Activated CD4-positive, alpha-beta T cell treated with anti-CD3 and anti-CD28 coated beads, Interleukin-2, amount 50 U/mL, for 1 hour (primary cell): ENCODE measurements at regions not wholly inside any gene's neighbourhood (a gene's known extent, or its start where the extent isn't known, plus 50 kb on each side); places are given as distances from the start of the nearest gene placed in this dataset.
A peak's percentile ranks its signal among the peaks of the same experiment; 100 is the strongest.

Source experiments
- DNase-seq: peaks from one replicate; pipeline ENCODE4 v3.0.0-alpha.2; 2020

DNA sequence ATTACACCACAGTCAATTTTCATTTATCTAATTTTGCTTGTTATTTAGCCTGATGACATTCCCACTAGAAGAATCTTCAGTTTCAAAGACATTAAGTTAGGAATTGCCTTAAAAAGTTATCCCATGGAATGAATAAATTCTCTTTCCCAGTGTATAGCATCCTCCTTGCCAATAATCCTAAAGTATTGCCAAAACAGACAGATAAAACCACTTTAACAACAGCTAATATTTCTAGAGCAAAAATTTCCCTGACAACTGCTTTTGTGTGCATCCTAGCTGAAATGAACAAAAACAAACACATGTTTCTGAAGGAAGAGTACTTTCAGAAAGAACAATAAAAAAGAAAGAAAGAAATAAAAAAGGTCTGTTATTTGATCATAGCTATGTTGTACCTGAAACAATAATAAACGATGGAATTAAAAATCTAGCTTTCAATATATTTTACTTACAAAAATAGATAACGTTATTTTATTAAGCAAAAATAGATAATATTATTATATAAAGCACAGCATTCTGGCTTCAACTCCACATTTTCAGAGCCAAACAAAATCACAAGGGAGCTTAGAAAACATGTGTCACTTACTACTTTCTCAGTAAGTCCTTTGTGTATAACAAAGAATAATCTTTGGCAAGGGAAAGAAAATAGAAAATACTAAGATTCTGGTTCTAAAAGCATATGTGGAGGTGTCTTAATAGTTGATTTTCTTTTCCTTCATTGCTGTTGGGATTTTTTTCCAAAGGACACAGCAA is 939.0 kb upstream of the CRIM1 start:
- no peak for DNase-seq

DNA sequence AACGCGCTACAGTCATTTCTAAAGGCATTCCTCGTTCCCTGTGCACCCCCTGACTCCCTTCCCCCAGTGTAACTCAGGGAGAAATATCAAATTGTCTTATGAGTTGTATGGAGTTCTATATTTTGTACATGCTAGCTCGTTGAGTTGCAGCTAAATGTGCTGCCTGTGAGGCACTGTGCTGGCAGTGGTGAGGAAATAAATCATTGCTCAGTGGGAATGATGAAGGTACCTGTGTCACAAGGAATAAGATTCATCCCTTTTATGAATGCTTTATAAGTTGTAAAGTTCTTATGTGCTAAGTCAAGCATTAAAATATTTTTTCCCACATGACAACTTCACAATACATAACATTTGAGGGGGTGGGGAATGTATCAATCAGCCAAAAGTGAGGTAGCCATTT is 939.6 kb upstream of the CRIM1 start:
- no peak for DNase-seq

DNA sequence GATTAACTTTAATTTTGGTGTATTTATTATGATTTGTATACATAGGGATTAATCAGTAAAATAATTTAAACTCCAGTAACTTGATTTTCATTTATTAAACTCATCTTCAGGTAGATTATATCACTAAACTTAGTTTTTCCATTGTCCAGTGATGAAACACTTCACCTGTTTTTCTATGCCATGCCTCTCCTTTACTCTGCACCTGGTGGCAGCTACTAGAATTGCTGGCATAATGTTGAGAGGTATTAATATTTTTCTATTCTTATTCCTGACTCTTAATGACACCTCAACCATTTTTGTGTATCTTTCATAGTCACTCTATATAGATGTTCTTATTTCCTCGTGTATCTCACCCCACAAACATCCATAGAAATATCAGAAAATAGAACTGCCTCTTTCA is 940.3 kb upstream of the CRIM1 start:
- DNase-seq: no peak

DNA sequence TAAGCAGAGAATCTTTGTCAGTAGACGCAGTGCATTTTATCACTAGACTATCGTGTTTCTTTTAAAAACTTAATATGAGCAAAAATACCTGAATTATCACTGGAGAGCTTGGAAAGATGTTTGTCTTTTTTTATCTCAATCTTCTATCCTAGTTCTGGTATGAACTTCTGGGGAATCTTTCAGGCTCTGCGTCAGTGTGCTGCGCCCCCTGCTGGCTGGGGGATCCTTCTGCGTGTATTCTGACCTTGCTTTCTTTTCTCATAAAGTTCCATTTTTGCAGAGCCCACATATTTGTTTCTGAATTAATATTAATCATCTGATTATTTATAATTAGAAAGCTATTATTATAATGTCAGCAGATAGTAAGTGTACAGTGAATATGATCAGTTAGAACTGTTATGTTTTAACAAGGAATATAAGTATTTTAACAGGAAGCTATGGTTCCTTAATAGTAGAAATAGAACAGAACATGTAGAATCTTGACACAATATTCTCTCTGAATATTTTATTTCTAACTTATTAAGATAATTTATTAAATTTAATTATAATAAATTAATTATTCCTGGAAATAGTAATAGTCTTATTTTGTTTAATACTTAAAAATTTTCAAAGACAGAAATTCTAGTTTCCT is 945.0 kb upstream of the CRIM1 start:
- peak; percentile 22 for DNase-seq

- no peak for DNase-seq
Measured at GRCh38 chr2:35409762-35410161, 945.8 kb upstream of the CRIM1 start.

DNA sequence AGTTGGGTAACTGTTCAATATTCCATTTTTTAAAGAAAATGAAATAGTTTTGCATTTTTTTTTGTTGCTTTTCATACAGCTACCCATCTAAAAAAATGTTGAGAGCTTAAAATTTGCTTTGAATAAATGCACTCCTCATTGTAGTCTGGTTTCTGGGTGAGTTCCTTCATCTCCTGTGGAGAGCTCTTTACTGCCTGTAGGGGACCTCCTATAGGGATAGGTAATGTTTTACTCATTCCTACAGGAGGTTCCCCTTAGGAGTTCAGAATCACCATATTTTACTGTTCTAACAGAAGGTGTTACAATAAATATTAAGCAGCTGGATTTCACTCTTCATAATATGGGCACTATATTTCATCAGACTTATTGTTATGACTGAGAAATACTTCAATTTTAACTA is 947.3 kb upstream of the CRIM1 start:
- DNase-seq: no peak

DNA sequence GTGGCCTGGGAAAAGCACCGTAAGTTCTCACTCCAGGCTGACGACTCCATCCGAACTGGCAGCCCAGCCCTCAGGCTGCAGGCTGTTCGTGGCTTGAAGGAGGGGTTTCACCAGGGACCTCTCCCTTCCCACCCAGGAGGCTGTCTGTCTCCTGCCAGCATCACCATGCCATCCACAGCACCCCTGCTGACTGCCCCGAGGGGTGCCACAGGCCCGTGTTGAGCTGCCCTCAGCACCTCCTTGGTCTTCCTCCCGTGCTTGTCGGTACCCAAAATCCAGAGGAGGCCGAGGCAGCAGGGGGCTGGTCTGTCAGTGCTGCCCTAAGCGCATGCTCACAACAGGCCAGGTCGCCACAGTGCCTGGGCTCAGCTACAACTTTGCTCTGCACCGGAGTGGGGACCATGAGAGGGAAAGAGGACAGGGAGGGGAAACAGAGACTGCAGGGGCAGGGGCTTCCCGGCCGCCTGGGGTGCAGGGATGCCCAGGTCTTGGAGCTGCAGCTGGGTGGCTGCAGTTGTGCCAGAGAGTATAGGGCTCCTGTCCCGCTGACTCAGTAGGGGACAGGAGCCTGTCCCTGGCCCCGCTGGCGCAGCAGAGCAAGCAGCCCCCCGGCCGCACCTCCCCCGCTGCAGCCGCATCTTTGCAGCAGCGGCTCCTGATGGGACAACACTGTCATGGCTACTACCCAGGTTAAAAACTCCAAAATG is 963.7 kb upstream of the CRIM1 start:
- DNase-seq: no peak

- no peak for DNase-seq
Measured at GRCh38 chr2:35378791-35379190, 976.8 kb upstream of the CRIM1 start.

GRCh38 chr2:35374845-35375244 is 980.7 kb upstream of the CRIM1 start:
- DNase-seq: no peak

- DNase-seq: no peak
Measured at GRCh38 chr2:35365859-35366258, 989.7 kb upstream of the CRIM1 start.

GRCh38 chr2:35356332-35356731 is 999.2 kb upstream of the CRIM1 start:
- DNase-seq: no peak

DNA sequence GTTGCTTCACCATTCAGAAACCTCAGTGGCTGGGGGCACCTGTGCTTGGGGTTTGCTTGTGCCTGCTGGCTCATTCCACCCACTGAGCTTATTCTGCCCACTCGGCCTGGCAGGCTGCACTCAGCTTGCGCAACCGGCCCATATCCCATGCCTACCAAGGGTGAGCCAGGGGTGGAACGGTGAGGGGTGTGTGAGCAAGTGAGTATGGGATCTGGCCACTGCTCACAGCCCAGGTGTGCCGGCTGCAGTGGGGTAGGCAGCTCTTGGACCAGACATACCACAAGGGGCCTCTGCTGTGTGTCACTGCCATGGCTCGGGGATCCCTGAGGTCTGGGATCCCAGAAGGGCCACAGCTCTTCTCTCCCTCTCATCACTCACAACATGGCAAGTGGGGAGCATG is 1000.5 kb upstream of the CRIM1 start:
- no peak for DNase-seq

- no peak for DNase-seq
Measured at GRCh38 chr2:35347561-35347960, 1008.0 kb upstream of the CRIM1 start.

DNA sequence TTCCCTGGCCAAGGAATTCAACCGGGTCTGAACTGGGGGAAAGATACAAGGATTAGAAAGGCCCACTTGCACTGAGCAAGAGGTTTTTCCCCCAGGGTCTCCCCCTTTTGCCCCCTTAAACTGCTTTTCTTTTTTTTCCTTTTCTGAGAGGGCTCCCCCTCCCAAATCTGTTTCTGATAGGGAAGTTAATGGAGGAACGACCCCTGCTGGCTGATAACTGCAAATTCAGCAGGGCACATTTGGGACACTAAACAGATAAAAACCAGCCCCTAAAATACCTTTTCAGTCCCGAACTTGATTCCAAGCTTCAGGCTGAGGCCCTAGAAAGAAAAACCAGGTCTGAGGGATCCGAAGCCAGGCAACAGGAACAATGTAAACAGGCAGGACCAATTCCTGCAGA is 1012.4 kb upstream of the CRIM1 start:
- no peak for DNase-seq

DNA sequence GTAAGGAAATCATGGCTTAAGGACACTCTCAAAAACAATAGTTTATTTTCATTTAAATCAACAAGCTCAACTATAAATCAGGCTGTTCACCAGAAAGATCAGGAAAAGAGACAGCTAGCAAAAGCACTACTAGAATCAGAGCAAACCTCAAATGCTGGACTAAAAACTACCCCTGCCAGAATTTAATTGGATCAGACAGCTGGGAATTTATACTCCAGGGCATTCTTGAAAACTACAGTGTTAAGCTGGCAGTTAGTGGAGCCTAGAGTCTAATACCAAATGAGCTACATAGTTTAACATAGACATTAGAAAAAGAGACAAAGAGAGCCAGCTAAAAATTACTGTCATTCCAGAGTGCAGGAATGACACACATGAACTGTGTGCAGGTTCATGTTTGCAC is 1016.4 kb upstream of the CRIM1 start:
- DNase-seq: no peak

DNA sequence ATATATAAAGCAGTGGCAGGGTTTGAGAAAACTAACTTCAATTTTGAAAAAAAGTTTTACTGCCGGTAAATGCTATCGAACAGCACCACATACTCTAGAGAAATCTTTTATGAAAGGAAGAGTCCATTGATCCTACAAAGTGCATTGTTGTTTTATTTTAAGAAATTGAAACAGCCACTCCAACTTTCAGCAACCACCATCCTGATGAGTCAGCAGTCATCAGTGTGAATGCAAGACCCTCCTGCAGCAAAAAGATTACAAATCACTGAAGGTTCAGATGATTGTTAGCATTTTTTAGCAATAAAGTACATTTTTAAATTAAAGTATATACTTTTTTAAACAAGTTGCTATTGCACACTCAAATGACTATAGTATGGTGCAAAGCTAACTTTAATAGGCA is 1017.7 kb upstream of the CRIM1 start:
- DNase-seq: no peak

DNA sequence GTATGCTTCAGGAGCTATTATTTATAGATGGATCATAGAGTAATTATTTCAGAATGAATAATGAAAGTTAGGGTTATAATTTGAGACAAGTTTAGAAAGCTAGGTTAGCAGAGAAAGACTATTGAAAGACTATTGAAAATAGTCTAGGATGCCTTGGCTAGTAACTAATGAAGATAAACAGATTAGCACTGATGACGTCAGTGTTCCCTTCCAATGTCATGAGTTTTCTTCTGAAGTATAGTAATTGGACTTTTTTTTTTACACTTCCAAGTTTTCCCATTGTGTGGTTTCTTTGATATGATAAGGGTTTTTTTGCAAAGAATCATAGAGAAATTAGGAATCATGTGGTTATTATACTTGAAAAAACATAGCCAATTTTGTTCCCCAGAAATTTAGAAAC is 1041.5 kb upstream of the CRIM1 start:
- DNase-seq: no peak

DNA sequence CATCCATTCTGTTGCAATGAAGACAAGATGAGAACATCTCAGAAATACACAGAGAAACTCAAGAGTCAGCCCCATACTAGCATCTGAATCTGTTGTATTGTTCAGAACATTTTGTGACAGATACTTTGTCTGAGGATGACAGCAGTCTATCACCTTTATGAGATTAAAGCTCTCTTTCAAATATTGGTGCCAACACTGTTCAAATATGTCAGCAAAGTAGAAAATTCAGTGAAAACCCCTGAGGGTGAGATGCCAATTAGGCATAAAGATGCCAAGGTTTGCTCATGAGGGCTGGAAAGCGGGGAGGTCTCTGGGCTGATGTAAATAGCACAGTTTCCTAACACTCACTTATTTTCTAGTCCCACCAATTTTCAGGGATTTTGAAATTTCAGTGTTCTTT is 1054.2 kb upstream of the CRIM1 start:
- no peak for DNase-seq

GRCh38 chr2:35298493-35298892 is 1057.1 kb upstream of the CRIM1 start:
- no peak for DNase-seq

- no peak for DNase-seq
Measured at GRCh38 chr2:35297403-35297802, 1058.2 kb upstream of the CRIM1 start.

- DNase-seq: no peak
Measured at GRCh38 chr2:35294636-35295263, 1060.8 kb upstream of the CRIM1 start.

GRCh38 chr2:35293261-35293660 is 1062.3 kb upstream of the CRIM1 start:
- no peak for DNase-seq

DNA sequence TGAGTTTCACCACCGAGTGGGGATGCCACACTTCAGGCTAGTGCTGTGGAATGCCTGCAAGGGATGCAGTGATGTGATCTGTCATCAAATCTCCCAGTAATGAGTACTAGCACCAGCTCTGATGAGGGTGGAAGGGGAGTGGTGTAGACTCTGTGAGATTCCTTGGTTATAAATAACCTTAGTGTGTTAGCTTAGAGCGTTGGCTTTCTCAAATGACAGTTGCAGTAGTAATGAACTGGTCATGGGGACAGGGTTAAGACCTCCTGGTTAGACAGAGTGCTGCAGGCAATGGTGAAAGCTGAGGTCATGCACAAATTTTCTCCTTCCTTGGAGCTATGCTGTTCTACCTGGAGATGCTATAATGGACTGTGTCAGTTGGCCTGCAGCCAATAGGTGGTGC is 1063.4 kb upstream of the CRIM1 start:
- no peak for DNase-seq

DNA sequence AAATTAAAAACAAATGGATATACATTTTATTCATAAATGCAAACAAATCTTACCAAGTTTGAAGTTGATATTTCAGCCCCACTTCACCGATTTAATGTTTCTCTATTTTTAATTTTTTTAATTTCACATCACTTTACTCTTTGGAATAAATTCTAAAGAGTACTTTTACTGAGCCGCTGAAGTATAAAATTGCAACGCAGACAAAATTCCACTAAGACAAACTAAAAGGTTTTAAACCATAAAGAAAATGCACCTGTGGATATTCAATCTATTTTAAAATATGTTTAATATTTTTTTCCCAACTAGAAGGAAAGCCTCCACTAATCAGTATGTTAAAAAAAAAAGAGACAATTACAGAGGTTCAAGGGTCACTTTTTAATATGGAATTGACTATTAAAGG is 1073.9 kb upstream of the CRIM1 start:
- DNase-seq: no peak
